ENCODE measurements at regions not wholly inside any gene's neighbourhood (a gene's known extent, or its start where the extent isn't known, plus 50 kb on each side); places are given as distances from the start of the nearest gene placed in this dataset.
"Not testable (repeated sequence)": the region's sequence is repeated elsewhere in the genome, so short reads cannot be mapped to it uniquely, and the experiment has no call there.

DNA sequence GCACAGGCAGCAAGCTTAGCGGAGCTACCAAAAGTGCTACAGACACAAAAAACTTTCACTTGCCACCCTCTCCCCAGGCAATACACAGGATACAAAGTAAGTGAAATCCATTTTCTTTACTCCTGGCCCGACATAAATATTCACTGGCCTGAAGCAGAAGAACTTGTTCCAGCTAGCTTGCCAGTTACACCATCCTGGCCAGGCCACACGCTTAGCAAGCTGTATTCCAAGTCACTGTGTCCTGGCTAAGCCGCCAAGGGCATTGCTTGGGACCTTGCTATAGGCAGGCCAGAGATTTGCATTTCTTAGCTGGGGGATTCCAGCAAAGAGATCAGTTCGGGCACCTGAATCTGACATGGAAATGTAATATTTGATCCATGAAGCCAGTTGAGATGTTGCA, 71.0 kb upstream of the SLC1A3 start:
- no peak for DNase-seq

DNA sequence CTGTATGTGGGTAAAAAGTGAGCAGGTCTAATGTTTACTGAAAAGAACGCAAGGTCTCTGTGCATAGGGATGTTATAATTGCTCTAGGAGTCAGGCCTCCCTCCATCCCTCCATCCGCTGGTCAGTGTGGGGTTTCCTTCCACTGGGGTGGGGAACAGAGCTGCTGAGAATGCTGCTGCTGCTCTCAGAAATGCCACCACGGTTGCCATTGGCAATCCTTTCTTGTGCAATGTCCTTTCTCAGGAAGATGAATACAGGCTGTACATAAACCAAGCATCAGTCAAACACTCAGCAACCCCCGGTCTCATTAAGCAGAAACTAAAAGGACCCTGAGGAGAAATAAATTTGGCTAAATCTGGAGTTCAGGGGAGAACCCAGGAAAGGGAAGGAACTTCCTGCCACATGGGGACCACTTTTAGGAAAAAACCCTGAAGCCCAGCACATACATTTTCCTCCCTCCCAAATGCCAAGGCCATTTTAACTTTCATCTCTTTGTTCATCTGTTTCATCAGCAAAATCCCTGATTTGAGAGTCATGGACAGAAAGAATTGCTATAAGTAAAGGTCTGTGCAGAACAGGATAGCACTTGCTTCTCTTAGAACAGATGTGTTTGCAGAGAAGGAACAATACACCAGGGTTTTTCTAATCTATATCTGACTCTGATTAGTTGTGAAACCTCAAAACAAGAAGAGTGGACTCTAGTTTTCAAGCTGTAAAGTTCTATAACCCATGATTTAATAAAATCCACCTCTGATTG, 70.4 kb upstream of the SLC1A3 start:
- no peak for DNase-seq

DNA sequence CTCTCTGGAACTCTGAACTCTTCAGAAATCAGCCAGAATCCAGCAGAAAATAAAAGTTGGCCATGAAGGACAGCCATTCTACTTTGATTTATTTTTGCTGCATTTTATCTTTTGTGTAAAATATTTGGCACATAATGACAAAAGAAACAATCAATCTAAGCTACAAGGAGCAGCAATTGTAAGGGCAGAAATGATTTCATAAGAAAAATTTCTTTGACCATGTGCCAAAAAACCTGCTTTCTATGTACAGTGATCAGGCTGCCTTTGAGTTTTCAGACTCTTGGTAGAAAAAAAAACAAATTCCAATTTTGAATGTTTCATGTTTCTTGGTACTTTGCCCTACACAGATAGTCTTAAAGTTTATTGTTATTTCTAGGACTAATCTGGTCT, 69.8 kb upstream of the SLC1A3 start:
- DNase-seq = no peak

DNA sequence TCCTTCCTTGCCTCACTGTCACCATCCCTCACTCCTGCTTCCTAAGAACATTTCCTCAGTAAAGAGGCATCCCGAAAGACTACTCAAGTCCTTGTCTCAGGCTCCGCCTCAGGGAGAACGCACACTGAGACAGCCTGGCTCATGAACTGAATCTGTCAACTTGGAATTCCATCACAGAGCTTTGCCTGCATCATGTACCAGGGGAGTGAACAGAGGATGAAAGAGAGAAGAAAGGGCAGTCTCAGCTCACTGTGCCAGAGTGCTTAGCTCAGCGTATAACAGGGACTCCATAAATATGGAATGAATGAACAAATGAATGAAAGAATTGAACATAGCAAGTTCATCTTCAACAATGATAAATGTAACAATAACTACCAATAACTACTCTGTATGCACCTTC, 68.7 kb upstream of the SLC1A3 start:
- no peak for DNase-seq

DNA sequence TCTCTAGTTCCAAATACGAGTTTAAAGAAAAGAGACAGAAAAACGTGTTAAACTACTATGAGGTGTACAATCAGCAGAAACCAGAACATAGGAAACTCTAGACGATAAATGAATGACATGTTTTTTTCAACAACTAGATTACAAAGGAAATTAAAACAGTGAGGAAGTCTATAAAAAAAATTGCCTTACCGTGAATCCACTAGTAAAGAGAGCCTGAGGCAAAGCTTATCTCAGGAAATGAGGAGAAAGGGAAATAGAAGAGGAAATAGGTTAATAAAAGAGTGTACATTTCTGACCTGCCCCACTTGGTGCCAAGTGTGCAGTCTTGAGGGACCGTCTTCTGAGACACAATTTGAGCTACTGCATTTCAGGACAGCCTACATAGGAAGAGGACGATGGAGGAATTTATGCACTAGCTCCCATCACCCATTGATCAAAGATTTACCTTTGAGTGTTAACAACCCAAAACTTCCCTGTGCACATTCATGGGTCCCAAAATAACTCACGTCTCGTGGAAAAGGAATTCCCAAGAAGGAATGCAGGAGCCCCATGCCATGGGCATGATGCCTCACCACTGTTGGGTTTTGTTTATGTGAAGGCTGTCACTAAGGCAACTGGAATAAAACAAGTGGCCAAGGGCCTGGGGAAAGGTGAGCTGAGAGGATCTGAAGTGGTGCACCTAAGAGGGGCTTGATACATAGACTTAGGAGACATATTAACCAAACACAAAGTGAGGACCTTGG, 53.6 kb upstream of the SLC1A3 start:
- DNase-seq = no peak

DNA sequence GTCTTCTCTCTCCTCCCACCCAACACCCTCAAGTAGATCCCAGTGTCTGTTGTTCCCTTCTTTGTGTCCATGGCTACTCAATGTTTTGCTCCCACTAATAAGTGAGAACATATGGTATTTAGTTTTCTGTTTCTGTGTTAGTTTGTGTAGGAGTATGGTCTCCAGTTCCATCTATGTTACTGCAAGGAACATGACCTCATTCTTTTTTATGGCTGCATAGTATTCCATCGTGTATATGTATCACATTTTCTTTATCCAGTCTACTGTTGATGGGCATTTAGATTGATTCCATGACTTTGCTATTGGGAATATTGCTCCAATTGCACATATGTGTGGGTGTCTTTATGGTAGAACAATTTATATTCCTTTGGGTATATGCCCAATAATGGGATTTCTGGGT, 51.4 kb upstream of the SLC1A3 start:
- not testable (repeated sequence) for DNase-seq

Data from activated CD4-positive, alpha-beta T cell treated with anti-CD3 and anti-CD28 coated beads for 4 hours (primary cell).